ENCODE measurements at regions not wholly inside any gene's neighbourhood (a gene's known extent, or its start where the extent isn't known, plus 50 kb on each side); places are given as distances from the start of the nearest gene placed in this dataset.

GRCh38 chr12:60689137-60689536, 1093.3 kb downstream of the SLC16A7 start:
- TF ChIP-seq POLR2A (IDR thresholded peaks at IDR 0.05) (no peak), EP300 (IDR thresholded peaks at IDR 0.05) (no peak), POLR2AphosphoS5 (IDR thresholded peaks at IDR 0.05) (no peak)
